Motor neuron (in vitro differentiated cells): ENCODE measurements at regions not wholly inside any gene's neighbourhood (a gene's known extent, or its start where the extent isn't known, plus 50 kb on each side); places are given as distances from the start of the nearest gene placed in this dataset.
"Not testable (repeated sequence)": the region's sequence is repeated elsewhere in the genome, so short reads cannot be mapped to it uniquely, and the experiment has no call there.

Source experiments
- ATAC-seq, 8 experiments: fragments of 200-7000 bp; cut with Tn5 transposase; replicated peaks in 6 of 8; 2 replicates each; pipeline ENCODE4 v1.8.0; 2021; ENCODE audit warnings: mild to moderate bottlenecking in 8 of 8, moderate library complexity in 8 of 8
- H3K27ac ChIP-seq, 2 donors: fragments of 250-450 bp; sonication (Bioruptor Pico); 2 replicates each; pipeline ENCODE4 v1.9.0; 2021; ENCODE audit warnings: antibody characterized with exemption in 2 of 2, mild to moderate bottlenecking in 2 of 2, moderate library complexity in 1 of 2
- H3K4me1 ChIP-seq, 2 donors: fragments of 250-450 bp; sonication (Bioruptor Pico); replicated peaks in 1 of 2; 2 replicates each; pipeline ENCODE4 v1.6.1; 2021; ENCODE audit warnings: antibody characterized with exemption in 2 of 2, mild to moderate bottlenecking in 2 of 2, moderate library complexity in 1 of 2
- H3K4me3 ChIP-seq, 5 donors: fragments of 250-450 bp; sonication (Bioruptor Pico); 2 replicates each; pipeline ENCODE4 v1.9.0; 2021; ENCODE audit warnings: antibody characterized with exemption in 5 of 5, mild to moderate bottlenecking in 5 of 5, moderate library complexity in 4 of 5
- WGBS, 10 experiments: fragments of 450-650 bp; shearing (Covaris generic); methylation state at CpG; one replicate each; pipeline ENCODE4 v1.0.0; 2022; 5-methylcytosine and 5-hydroxymethylcytosine counted together
- in situ Hi-C, 9 experiments: fragments of 400-800 bp; cut with MboI; loops; one replicate each; pipeline ENCODE4 v1.15.0; 2021; ENCODE audit warnings: low sequenced_read_pairs in 9 of 9, low pct_unique_long_range_greater_than_20kb in 2 of 9; ENCODE audit not compliant: unreplicated experiment in 9 of 9

DNA sequence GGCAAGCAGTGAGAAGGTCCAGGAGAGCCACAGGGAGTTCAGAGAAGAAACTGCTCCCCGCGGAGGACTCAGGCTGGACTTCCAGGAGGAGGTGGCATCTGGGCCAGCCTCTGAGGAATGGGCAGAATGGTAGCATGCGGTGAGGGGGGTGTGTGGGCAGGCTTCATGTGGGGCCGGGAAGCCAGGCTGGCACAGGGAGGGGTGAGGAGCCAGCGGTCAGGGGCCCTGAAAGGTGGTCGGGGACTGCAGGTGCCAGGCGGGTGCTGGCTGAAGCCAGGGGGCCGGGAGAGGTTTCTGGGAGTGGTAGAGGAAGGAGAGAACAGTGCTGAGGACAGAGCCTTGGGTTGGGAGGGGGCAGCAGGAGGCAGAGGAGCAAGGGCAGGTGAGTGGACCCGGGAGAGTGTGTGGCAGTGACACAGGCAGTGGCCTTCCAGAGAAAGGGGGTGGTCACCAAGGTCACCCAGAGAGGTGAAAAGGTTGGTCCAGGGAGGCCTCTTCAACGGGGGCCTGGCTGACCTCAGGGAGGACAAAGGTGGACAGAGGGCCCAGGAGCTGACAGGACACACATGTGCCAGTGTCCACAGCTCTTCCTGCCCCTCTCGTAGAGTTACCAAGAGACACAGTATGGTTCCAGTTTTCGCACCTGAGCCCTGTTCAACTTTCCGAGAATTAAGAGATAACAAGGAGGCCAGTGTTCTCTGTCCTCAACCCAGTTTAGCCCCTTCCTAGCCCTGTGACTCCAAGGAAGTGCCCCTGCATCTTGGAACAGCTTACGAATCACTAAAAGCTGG lies 101.2 kb upstream of the ASB18 start:
- Histone ChIP-seq H3K4me3 (no peak overlapping the region), H3K4me1 (peaks cover 9 to 28% of the 10 kb centered on the region in 2 donors), H3K27ac (no peak overlapping the region)
- in situ Hi-C loops = loop anchor here in 3 of 9 experiments (10.0 to 25.0 kb wide), 4 partner anchors 172 to 697 kb away; no protein-coding TSS in a partner anchor
- ATAC-seq = no peak
- WGBS, 10 experiments = 20 to 100% (median 83%) methylated on average over 1 to 4 of the region's 14 CpGs; no CpG with 5 or more reads in 3 of the 10 experiments

DNA sequence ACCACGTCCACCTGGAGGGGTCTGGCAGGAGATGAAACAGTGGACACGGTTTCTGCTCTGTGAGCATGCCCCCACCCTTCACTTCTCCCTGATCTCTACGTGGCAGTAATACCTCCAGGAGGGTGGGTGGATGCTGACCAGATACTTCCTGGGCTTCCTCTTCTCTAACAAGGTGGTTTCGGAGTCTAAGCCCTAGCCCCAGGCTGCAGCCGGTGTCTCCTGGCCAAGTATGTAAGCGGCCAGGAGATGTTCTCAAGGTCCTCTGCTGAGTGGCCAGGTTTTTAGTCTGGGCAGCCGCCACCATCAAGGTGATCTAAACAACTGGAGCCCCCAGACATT lies 101.8 kb upstream of the ASB18 start:
- in situ Hi-C loops = loop anchor here in 3 of 9 experiments (10.0 to 25.0 kb wide), 4 partner anchors 171 to 696 kb away; no protein-coding TSS in a partner anchor
- Histone ChIP-seq H3K27ac (no peak overlapping the region), H3K4me1 (peaks cover 9 to 28% of the 10 kb centered on the region in 2 donors), H3K4me3 (no peak overlapping the region)
- peak in 1 of 8 experiments; percentile 18 for ATAC-seq
- WGBS, 10 experiments = 61 to 100% (median 82%) methylated on average over 1 to 3 of the region's 7 CpGs; no CpG with 5 or more reads in 4 of the 10 experiments

DNA sequence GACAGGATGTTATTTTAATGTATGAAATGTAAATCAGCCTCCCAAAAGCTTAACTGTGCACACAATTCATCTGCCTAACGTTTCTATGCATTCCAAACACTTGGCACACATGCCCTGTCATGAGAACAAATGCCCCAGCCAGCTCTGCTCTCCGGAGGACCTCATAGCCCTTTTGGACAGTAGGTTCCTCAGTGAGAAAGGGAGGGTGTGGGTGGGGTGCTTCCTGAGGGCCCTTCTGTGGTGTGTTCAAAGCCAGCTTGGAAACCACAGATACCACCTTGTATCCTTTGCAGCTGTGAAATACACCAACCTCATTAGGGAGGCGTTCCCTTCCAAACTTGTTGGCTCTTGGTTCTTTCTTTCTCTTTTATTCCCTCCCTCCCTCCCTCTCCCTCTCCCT lies 102.2 kb upstream of the ASB18 start:
- WGBS, 10 experiments = 0 to 100% (median 20%) methylated on average over 1 of the region's 3 CpGs; no CpG with 5 or more reads in 3 of the 10 experiments
- peak in 1 of 8 experiments; percentile 57 for ATAC-seq
- H3K4me1 ChIP-seq = peaks cover 9 to 28% of the 10 kb centered on the region in 2 donors
- H3K4me3 ChIP-seq = no peak overlapping the region
- no peak overlapping the region for H3K27ac ChIP-seq
- in situ Hi-C loops = loop anchor here in 3 of 9 experiments (10.0 to 25.0 kb wide), 4 partner anchors 171 to 696 kb away; no protein-coding TSS in a partner anchor

DNA sequence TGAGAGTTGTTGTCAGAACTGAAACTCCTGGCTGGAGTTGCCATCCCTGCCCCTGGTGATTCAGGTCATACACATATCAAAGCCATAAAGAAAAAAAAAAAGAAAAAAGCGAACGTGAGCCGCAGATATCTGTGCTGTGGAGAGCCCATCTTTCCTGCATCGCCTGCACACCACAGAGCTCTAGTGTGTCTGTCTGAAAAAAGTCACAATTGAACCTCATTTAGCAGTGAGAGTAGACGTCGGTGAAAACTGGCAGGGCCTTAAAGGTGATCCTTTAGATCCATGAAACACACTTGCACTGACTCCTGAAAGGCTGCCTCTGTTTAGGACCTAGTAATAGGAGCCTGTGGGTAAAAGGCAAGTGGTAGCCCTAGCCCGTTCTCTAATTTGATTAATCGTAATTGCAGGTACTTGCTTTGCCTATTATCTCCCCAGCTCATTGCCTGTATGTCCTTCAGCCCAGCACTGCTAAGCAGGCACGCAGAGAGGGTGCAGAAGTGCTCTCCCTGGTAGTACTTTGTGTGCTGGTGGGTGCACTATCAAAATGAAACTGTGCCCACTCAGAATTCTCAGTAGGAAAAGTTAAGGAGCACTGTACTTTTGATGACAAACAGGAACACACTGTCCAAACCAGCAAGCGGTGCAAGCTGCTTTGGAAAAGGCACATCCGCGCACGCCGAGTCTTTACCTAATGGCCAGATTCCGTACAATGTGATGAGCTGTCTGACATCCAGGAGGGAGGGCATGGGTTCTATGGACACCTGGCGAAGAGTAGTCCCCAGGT lies 103.5 kb upstream of the ASB18 start:
- ATAC-seq = no peak
- Histone ChIP-seq H3K4me3 (no peak overlapping the region), H3K4me1 (peaks cover 9 to 28% of the 10 kb centered on the region in 2 donors), H3K27ac (no peak overlapping the region)
- 35 to 96% (median 87%) methylated on average over 4 to 14 of the region's 16 CpGs for WGBS, 10 experiments
- in situ Hi-C loops = loop anchor here in 3 of 9 experiments (10.0 to 25.0 kb wide), 4 partner anchors 170 to 695 kb away; no protein-coding TSS in a partner anchor

DNA sequence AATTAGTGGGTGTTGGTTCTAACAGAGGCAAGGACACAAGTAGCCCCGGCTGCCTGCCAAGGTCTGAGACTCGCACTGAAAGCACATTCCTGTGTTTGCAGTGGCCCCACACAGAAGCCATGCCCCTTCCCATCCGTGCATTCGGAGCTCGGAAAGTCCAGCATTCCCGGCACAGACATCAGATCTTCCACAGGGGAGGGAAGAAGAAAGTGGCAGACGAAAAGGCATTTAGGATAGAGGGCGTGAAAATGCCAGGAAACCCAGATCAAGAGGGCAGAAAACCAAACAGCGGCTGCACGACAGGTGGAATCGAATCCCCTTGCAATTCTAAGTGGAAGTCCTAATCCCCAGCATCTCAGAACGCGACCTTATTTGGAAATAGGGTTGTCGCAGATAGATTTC lies 105.5 kb upstream of the ASB18 start:
- Histone ChIP-seq H3K4me3 (no peak overlapping the region), H3K27ac (no peak overlapping the region), H3K4me1 (peaks cover 9 to 19% of the 10 kb centered on the region in 2 donors)
- peak in 6 of 8 experiments; percentile 33 to 84 (median 62) for ATAC-seq
- WGBS, 10 experiments = 24 to 88% (median 68%) methylated on average over 1 to 12 of the region's 14 CpGs; no CpG with 5 or more reads in 2 of the 10 experiments
- in situ Hi-C loops = loop anchor here in 3 of 9 experiments (10.0 to 25.0 kb wide), 4 partner anchors 168 to 693 kb away; no protein-coding TSS in a partner anchor

DNA sequence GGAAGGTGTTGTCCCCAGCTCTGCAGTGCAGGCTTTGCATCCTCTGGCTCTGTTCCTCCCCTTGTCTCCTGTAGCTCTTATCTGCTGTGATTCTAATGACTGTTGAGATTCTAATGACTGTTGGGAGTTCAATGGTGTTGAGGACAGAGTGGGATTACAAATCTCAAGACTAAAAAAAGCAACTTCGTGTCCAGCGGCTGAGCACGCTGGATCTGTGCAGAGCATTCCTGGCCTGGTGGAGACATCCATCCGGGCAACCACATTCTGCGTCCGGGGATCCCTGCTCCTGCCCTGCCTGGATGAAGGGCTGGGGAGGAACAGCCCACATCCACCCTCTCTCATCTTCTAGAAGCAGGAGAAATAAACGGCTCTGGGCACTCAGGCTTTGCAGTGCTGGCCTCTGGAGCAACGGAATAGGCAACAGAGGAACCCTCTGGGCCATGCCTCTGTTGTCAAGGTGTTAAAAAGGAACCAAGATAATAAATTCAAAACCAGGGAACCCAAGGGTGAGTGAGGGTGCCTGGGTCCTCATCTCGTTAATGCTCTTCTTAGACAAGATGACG lies 106.7 kb upstream of the ASB18 start:
- in situ Hi-C loops = loop anchor here in 3 of 9 experiments (25.0 kb wide), 3 partner anchors 166 to 691 kb away; no protein-coding TSS in a partner anchor
- H3K4me3 ChIP-seq = no peak overlapping the region
- 10 to 100% (median 83%) methylated on average over 1 to 8 of the region's 10 CpGs; no CpG with 5 or more reads in 5 of the 10 experiments for WGBS, 10 experiments

DNA sequence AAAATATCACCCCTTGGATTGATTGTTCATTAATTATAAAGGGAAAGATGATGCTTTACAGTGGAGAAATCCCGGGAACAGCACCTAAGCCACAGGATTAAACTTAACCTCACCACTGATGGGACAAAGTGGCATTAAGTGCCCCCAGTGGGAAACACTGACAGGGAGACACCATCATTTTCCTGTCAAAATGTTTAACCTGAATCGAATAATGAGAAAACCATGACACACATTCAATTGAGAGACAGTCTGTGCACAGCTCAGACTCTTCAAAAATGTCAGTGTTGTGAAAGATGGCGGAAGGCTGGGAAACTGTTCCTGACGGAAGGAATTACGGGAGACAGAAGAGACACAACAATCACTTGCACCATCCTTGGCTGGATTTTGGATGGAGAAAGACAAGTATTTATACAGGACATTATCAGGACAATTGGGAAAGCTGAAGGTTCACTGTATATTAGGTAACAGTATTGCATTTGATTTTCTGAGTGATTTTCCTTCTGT lies 111.8 kb upstream of the ASB18 start:
- Histone ChIP-seq H3K4me3 (no peak overlapping the region), H3K27ac (peak overlapping the region in 1 of 2 donors; percentile 46), H3K4me1 (peaks cover 7 to 11% of the 10 kb centered on the region in 2 donors)
- in situ Hi-C loops = no loop called here
- WGBS, 10 experiments = 65 to 100% (median 77%) methylated on average over 2 to 5 of the region's 5 CpGs; no CpG with 5 or more reads in 4 of the 10 experiments
- peak in 2 of 8 experiments; percentile 22 to 30 for ATAC-seq

More for the DNA sequence above, 106.7 kb upstream of the ASB18 start:
- peak in 1 of 8 experiments; percentile 89 for ATAC-seq
- no peak overlapping the region for H3K27ac ChIP-seq
- peaks cover 13 to 26% of the 10 kb centered on the region in 2 donors for H3K4me1 ChIP-seq

DNA sequence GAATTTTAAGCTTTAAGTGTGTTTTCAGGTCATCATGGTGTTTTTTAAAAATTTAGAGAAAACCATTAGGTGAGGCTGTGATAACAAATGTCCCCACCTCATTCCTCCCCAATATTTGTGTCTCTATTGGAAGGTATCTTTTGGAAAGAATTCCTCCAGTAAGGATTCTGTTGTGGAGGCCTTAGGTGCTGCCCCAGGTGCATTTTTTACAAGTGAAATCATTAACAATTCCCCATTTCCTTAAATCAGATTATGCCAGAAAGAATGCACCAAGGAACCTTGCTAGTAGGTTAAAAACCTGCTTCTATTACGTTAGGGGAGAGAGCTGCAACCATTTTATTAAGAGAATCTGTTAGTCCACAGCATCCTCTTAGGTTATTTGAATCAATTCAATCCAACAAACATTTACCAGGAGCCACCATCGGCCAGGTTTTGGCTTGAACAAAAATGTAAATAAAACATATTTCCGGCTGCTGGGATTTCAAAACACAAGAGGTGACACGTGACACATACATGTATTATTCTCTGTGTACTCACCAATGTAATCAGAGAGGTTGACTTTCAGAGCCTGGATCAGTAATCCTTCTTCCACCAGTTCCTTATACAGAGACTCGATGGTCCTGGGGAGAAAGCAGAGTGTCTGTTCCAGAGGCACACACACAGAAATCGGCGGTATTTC lies 112.5 kb upstream of the ASB18 start:
- Histone ChIP-seq H3K4me3 (no peak overlapping the region), H3K27ac (no peak overlapping the region), H3K4me1 (peaks cover 7 to 11% of the 10 kb centered on the region in 2 donors)
- in situ Hi-C loops = no loop called here
- ATAC-seq = no peak
- 18 to 100% (median 87%) methylated on average over 1 to 6 of the region's 7 CpGs for WGBS, 10 experiments

DNA sequence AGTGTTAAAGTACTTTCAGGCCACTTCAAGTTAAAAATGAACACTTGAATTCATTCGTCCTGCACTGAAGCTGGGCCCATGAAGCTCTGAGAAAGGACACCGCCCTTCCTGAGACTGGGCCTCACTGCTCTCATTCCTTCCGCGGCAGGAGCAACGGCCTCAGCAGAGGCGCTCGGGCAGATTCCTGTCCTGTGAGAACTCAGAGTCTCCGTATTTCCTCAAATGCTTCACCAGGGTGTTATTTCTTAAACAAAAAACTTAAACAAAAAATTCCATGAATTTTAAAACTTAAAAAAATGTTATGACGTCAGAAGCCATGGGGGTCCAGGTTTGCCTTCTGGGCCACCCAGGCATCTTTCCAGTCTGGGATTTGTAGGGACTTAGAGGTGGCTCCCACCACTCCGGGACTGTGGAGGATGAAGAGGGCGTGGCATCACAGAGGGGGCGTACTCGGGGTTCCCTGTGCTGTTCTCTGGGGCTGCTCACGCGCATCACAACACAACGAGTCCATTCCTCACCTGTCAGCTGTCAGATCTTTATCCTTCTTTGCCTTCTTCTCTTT lies 115.9 kb upstream of the ASB18 start:
- Histone ChIP-seq H3K27ac (no peak overlapping the region), H3K4me1 (peaks cover 7 to 11% of the 10 kb centered on the region in 2 donors), H3K4me3 (no peak overlapping the region)
- 74 to 97% (median 83%) methylated on average over 1 to 16 of the region's 16 CpGs; no CpG with 5 or more reads in 2 of the 10 experiments for WGBS, 10 experiments
- ATAC-seq = no peak
- in situ Hi-C loops = no loop called here

DNA sequence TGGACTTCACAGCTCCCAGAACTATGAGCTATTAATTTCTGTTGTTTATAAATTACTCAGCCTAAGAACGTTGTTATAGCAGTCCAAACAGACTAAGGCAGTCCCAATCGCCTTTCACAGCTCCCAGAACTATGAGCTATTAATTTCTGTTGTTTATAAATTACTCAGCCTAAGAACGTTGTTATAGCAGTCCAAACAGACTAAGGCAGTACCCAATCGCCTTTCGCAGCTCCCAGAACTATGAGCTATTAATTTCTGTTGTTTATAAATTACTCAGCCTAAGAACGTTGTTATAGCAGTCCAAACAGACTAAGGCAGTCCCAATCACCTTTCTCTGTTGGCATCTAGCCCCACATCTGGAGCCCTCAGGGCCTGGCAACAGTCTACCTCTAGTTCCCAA lies 117.0 kb upstream of the ASB18 start:
- in situ Hi-C loops, H3K27ac ChIP-seq, ATAC-seq, H3K4me3 ChIP-seq, H3K4me1 ChIP-seq: not testable (repeated sequence)
- WGBS, 10 experiments = 15 to 85% (median 63%) methylated on average over 1 to 6 of the region's 6 CpGs; no CpG with 5 or more reads in 2 of the 10 experiments

DNA sequence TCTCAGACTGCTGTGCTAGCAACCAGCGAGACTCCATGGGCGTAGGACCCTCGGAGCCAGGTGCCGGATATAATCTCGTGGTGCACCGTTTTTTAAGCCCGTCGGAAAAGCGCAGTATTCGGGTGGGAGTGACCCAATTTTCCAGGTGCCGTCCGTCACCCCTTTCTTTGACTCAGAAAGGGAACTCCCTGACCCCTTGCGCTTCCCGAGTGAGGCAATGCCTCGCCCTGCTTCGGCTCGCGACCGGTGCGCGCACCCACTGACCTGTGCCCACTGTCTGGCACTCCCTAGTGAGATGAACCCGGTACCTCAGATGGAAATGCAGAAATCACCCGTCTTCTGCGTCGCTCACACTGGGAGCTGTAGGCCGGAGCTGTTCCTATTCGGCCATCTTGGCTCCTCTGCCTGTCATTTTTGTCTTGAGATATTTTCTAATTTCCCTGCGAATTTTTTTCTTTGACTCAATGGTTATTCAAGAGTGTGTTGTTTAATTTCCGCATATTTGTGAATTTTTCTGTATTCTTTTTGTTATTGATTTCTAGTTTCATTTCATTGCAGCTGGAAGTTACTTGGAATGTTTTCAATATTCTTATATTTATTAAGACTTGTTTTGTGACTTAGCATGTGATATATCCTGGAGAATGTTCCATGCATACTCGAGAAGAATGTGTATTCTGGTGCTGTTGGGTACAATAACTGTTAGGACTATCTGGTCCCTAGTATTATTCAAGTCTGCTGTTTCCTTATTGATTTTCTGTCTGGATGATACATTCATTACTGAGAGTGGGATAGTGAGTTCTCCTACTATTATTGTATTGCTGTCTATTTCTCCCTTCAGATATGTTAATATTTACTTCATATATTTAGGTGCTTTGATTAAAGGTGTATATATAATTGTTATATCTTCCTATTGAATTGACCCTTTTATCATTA lies 125.3 kb upstream of the ASB18 start:
- H3K4me3 ChIP-seq = peak overlapping the region in 2 of 5 donors; percentile 23 to 25
- peak in 3 of 8 experiments; percentile 75 to 84 (median 81) for ATAC-seq
- H3K27ac ChIP-seq = peak overlapping the region; percentile 73 to 81
- peaks cover 11% of the 10 kb centered on the region in 2 donors for H3K4me1 ChIP-seq
- in situ Hi-C loops = not testable (repeated sequence)
- WGBS, 10 experiments = 19 to 65% (median 45%) methylated on average over 1 to 10 of the region's 30 CpGs
